ENCODE measurements at regions not wholly inside any gene's neighbourhood (a gene's known extent, or its start where the extent isn't known, plus 50 kb on each side); places are given as distances from the start of the nearest gene placed in this dataset.

GRCh38 chr1:201612645-201613044 lies 73.7 kb downstream of the NAV1 start:
- DNase-seq, result no peak

DNA sequence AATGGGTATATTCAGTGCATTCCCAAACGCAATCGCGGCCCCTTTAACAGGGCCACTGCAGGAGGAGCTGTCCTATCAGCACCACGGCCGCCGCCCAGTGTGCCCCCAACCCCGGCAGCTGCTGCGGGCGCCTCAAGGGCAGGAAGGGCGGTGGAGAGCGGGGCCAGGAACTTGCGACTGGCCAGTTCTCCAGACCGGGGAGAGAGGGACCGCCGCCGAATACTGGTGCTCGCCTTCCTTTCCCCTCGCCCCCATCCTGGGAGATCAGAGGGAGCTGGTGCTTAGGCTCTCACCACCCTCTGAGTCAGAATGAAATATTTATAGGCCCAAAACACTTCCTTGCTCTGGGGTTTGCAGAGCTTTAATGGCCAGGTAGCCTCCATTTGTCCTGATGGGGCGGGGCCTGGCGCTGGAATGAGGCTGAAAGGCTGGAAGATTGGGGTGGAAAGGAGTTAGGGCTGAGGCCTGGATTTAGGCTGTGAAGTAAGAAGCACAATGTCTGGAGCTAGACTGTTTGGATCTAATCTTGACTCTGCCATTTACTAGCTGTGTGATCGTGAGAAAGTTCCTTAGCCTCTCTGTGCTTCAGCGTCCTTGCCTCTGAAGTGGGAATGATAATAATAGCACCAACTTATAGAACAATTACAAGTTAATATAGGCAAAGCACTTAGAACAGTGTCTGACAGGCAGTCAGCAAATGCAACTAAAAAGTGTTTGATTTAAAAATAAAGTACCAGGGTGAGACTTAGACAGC lies 75.5 kb downstream of the NAV1 start:
- DNase-seq, result no peak

- no peak for DNase-seq
Measured at GRCh38 chr1:201617157-201617556, 78.2 kb downstream of the NAV1 start.

- no peak for DNase-seq
Measured at GRCh38 chr1:201618389-201618788, 79.5 kb downstream of the NAV1 start.

DNA sequence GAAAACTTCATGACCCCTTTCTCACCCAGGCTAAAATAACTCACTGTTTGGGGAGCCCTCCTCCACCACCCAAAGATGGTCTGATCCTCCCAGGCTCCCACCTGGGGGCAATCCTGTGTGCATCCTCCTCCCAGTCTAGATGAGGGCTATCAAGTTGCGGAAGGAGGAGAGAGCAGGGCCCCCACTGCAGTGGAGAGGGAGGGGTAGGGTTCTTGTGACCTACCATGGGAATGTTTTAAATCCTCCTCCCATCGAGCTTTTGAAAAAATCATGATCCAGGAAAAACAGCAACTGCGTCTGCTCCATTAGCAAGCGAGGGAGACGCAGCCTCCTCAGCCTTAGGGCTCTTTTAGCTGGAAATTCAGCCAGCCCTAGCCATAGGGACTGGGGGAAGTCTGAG lies 80.0 kb downstream of the NAV1 start:
- no peak for DNase-seq

DNA sequence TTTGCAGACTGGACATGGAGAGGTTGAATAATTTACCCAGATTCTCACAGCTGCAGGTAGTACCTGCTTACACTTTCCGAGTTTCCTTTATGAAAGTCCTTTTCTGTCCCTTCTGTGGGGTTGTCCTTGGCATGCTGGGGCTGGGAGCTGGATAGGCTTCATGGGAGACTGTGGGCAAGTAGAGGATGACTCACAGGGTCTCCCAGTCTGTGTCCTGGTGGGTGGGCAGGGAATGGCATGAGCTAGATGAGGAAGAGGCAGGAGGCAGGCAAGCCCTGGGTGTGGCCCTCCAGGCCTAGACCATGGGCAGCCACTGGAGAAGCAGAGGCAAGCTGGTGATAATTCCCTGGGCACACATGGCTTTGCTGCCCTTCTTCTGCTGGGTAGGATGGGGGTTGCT lies 80.6 kb downstream of the NAV1 start:
- DNase-seq, result no peak

DNA sequence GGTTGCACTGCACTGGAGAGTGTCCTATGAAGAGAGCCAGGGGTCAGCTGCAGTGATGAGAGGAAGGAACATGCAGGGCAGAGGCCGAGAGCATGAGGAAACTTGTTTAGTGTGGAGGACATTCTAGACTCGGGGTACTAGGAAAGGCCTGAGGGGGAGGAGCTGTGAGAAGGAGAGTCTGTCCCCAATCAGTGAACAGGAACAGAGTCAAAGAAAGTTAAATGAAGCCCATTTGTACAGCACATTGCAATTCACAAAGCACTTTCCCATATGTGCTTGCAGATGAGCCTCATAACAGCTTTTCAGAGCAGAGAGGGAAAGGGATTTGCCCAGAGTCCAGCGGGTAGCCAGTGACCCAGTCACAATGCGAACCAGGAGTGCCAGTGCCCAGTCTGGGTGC lies 83.4 kb downstream of the NAV1 start:
- no peak for DNase-seq

DNA sequence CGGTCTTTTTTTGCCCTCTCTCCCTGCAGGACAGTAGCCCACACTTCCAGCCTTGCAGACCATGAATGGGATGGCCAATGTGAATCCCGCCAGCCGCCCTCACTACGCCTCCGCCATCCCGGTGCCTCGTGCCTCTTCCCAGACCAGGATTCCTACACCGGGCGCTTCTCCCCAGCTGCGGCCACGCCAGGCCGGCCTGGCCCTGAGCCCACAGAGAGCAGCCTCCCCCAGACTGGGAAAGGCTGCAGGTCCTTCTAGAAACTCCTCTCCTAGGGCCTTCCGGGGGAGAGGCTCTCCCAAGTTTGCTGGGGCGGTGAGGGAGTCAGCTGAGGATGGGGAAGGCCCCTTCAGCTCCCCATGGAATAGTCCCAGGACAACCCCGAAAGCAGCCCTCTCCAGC lies 83.9 kb downstream of the NAV1 start:
- no peak for DNase-seq

DNA sequence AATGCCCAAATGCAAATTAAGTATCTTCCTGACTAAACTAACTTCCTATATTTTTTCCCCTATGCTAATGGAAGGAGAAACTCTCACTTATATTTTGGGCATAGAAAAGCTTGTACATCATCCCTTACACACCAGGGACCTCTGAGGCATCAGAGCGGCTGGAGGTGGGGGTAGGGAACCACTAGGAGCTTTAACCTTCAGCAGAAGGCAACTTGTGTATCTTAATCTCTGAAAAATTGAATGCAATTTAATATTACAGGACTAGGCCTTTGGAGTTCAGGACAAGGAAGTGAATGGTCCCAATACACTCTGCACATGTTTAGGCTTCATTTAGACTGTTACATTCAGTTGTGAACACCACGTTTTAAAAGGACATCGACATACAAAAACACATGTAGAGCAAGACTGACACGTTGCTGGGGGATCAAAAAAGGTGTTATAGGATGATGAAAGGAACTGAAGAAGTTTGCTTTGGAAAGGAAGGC lies 85.9 kb downstream of the NAV1 start:
- DNase-seq, result no peak

- no peak for DNase-seq
Measured at GRCh38 chr1:201625226-201625761, 86.4 kb downstream of the NAV1 start.

GRCh38 chr1:201625851-201626251 lies 86.9 kb downstream of the NAV1 start:
- DNase-seq, result no peak

GRCh38 chr1:201626629-201627275 lies 87.8 kb downstream of the NAV1 start:
- DNase-seq, result no peak

- DNase-seq, result peak; percentile 33
Measured at GRCh38 chr1:201628490-201628889, 89.6 kb downstream of the NAV1 start.

- no peak for DNase-seq
Measured at GRCh38 chr1:201630582-201630981, 91.7 kb downstream of the NAV1 start.

GRCh38 chr1:201631037-201631436 lies 92.1 kb downstream of the NAV1 start:
- DNase-seq, result no peak

DNA sequence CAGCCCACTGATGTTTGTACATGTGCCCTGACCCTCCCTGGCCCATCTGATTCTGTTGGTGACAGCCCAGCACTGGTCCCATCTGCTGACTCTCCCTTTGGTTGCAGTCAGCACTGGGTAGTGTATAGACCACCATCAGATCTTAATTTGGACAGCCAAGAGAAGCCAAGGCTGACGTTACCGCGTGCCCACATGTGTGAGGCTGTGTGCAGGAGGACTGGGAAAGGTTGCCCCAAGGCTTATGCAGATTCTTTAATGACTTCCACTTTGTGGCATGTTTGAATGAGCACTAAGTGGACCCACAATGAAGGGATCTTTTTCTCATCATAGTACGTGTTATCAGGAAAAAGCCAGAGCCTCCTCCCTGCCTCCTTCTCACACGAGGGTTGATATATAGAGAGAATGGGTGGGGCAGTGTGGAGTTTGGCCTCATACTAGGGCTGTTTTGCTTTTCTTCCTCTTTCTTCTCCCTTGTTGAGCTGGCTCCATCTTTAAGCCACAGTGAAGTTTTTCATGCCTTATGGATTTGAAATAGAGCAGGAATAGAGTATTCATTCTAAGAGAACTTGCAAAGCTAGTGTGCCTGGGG lies 93.5 kb downstream of the NAV1 start:
- DNase-seq, result no peak

DNA sequence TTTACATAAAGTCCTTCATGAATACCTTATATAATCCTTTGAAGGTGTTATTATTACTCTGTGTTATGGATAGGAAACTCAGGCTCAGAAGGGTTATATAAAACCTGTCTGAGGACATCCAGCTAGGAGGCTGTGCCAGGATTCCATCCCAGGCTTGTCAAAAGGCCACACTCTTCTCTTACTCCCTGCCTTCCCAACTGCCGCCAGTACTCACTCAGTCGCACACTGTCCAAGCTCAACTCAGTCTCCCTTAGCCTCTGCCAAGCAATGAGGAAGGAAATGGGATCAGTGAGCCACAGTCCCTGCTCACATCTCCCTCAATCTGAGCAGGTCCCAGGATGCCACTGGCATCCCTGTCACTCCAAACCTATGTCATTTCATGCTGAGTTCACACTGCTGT lies 94.4 kb downstream of the NAV1 start:
- DNase-seq, result no peak

GRCh38 chr1:201633811-201634210 lies 94.9 kb downstream of the NAV1 start:
- peak; percentile 66 for DNase-seq

DNA sequence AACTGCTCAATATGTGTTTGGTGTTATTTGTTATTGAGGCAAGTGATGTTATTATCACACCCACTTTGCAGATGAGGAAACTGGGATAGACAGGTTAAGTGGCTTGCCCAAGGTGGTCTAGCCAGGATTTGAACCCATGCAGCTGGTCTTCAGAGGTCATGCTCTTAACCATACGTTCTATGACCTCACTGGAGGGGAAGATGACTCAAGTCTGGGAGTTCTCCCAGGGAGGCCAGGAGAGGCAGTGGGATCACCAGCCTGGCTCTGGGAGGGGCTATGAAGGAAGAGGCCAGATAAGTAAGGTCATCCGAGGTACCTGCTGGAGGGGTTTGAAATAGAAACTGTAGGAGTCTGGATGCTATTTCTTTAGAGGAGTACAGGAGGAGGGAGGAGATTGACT lies 95.3 kb downstream of the NAV1 start:
- DNase-seq, result no peak

DNA sequence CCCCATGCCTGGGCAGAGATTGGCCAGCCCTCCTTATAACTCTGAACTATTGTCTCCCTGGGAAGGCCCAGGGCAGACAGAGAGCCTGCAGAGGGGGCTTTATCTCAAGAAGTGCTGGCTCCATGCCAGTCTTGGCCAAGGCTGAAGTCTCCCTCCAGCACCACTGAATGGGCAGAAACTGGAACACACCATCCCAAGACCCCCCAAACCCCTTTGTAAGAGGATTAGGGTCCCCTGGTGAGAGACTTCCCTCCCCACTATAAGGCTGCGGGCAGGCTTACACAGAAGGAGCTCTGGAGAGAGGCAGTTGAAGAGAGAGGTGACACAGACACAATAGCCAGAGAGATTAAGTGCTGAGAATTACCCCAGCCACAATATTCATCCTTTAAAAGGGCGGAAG lies 97.2 kb downstream of the NAV1 start:
- DNase-seq, result no peak

DNA sequence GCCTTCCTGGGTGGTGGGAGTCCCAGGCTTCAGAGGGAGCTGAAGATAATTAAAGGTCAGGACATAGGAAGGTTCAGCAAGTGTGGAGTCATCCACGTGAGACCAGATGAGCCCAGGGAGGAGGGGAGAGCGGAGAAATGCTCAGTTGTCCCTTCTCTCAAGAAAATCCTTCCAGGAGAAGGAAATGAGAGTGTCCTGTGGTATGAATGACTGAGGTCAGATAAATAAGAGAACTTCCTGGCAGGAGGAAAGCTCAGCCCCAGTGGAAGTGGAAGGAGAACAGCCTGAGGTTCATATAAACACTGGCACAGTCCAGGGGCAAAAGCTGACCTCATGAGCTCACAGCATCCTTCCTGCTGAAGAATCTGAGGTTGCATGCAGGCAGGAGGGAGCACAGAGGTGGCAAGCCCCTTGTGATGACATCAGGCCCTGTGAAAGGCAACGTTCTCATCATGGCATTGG lies 97.6 kb downstream of the NAV1 start:
- DNase-seq, result no peak

DNA sequence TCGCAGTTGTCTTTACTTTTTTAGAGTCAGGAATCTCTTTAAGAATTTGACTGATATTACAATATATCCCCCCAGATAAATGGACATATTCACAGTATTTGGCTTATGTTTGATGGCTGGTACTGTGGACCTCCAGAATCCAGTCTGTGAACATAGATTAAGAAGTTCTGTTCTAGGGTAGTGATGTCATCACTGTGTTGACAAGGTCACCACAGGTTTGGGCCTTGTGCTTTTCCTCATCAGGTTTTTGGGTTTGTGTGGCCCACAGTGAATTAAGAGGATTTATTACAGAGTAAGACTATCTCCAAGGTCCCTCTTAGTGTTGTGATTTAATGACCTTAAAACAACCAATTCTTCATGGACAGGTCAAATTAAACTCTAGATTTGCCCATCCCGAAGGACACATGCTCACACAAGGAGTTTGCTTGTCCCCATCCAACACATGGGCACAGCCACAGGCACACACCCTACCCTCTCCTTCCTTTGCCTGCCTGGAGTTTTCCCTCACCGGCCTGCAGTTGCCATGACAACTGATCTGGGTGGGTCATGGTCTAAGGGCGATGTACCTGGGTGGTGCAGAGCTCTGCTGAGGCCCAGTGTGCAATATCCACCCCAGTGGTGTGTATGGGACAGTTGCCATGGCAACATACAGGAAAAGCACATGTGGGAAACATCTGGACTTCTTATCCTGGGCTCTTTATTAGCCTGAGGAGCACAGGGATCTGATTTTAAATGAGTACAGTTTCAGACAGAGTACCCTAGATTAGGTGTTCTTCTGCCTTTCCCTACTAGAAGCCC lies 98.6 kb downstream of the NAV1 start:
- no peak for DNase-seq

DNA sequence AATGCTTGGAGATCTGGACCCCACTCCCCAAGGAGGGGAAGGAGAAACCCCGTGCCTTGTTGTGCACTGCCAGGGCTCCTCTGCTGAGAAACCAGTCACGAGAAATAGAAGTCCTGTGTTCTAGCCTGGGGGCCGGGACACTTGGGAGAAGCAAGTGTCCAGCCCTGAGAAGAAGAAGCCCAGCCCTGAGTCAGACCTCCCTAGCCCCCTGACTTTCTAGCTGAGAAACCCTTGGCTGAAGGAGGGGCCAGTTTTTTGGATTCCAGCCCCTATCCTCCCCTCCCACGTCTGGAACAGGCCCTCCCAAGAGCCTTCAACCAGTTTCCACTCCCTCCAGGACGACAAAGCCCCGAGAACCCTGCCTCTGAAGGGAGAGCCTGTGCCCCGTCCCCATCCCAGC lies 100.5 kb downstream of the NAV1 start:
- DNase-seq, result no peak

Data from NCI-H345 (cell line).